ENCODE measurements at regions not wholly inside any gene's neighbourhood (a gene's known extent, or its start where the extent isn't known, plus 50 kb on each side); places are given as distances from the start of the nearest gene placed in this dataset.

- DNase-seq (ENCODE audit: low read depth): no peak
- H3K4me3 ChIP-seq (ENCODE audit: control insufficient read depth, low read depth, low read length): no peak overlapping the region
Measured at GRCh38 chr17:68775318-68775717, 174.2 kb upstream of the FAM20A start.

DNA sequence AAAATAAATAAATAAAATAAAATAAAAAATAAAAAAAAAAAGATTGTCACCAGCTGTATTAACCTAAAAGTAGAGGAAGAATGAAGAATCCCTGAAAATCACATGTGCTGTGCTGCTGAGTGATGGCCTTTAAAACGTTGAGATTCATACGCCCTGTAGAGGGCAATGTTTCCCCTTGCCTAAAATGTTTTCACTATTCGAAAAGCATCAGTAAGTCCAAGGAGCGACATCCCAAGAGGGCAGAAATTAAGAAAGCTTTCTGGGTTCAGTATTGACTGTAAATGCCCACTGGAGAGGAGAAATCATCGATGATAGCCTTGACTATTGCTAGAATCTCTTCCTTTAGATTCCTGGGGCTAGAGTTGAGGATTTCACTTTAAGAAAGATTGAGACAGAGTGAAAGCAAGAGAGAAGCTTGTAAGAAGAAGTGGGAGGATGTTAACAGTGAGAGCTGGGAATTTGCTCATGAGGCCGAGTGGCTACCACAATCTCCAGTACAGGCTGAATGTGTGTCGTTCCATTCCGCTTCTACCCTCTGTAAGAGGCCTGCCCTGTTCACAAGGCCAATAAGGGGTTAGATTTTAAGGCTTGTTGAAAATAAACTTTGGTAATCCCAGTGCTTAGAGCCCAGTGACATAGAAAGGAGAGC is 170.8 kb upstream of the FAM20A start:
- peak; percentile 79 for TF ChIP-seq CTCF (IDR thresholded peaks at IDR 0.05; ENCODE audit: control insufficient read depth, insufficient read depth, low read depth, low read length, missing control alignments)
- no peak for DNase-seq (ENCODE audit: low read depth)
- no peak overlapping the region for H3K4me3 ChIP-seq (ENCODE audit: control insufficient read depth, low read depth, low read length)

More at GRCh38 chr17:68775318-68775717, 174.2 kb upstream of the FAM20A start:
- TF ChIP-seq CTCF (IDR thresholded peaks at IDR 0.05; ENCODE audit: control insufficient read depth, insufficient read depth, low read depth, low read length, missing control alignments): no peak

GRCh38 chr17:68768804-68769203 is 167.6 kb upstream of the FAM20A start:
- H3K4me3 ChIP-seq (ENCODE audit: control insufficient read depth, low read depth, low read length): no peak overlapping the region
- DNase-seq (ENCODE audit: low read depth): no peak
- TF ChIP-seq CTCF (IDR thresholded peaks at IDR 0.05; ENCODE audit: control insufficient read depth, insufficient read depth, low read depth, low read length, missing control alignments): no peak

DNA sequence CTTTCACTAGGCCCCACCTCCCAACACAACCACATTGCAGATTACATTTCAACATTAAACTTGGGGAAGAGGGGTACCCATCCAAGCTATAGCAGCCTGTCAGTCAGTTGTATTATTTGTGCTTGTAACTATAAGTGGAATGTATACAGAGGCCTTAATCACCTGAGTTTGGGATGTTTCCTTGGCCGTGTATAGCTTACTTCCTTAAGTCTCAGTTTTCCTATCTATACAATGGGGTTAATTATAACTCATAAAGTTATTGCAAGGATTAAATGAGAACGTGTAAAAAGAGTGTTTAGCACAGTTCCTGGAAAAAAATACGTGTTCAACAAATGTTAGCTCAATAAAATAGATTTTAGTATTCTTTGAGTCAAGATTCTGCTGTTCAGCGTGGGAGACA is 165.5 kb upstream of the FAM20A start:
- TF ChIP-seq CTCF (IDR thresholded peaks at IDR 0.05; ENCODE audit: control insufficient read depth, insufficient read depth, low read depth, low read length, missing control alignments): no peak
- no peak for DNase-seq (ENCODE audit: low read depth)
- H3K4me3 ChIP-seq (ENCODE audit: control insufficient read depth, low read depth, low read length): no peak overlapping the region

- TF ChIP-seq CTCF (IDR thresholded peaks at IDR 0.05; ENCODE audit: control insufficient read depth, insufficient read depth, low read depth, low read length, missing control alignments): no peak
- no peak for DNase-seq (ENCODE audit: low read depth)
- H3K4me3 ChIP-seq (ENCODE audit: control insufficient read depth, low read depth, low read length): no peak overlapping the region
Measured at GRCh38 chr17:68763562-68763961, 162.4 kb upstream of the FAM20A start.

DNA sequence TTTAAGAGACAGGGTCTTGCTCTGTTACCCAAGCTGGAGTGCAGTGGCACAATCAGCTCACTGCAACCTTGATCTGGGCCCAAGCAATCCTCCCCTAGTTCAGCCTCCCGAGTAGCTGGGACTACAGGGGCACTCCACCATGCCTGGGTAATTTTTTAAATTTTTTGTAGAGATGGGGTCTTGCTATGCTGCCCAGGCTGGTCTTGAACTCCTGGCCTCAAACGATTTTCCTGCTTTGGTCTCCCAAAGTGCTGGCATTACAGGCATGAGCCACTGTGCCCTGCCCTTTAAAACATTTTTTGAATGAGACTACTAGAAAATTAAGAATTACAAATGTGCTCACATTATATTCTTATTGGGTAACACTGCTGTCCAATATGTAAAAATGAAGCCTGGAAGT is 161.7 kb upstream of the FAM20A start:
- H3K4me3 ChIP-seq (ENCODE audit: control insufficient read depth, low read depth, low read length): no peak overlapping the region
- DNase-seq (ENCODE audit: low read depth): no peak
- TF ChIP-seq CTCF (IDR thresholded peaks at IDR 0.05; ENCODE audit: control insufficient read depth, insufficient read depth, low read depth, low read length, missing control alignments): no peak

GRCh38 chr17:68760141-68760475 is 158.9 kb upstream of the FAM20A start:
- H3K4me3 ChIP-seq (ENCODE audit: control insufficient read depth, low read depth, low read length): no peak overlapping the region
- TF ChIP-seq CTCF (IDR thresholded peaks at IDR 0.05; ENCODE audit: control insufficient read depth, insufficient read depth, low read depth, low read length, missing control alignments): no peak
- no peak for DNase-seq (ENCODE audit: low read depth)
